Liver (tissue), 8 donors: ENCODE measurements at regions not wholly inside any gene's neighbourhood (a gene's known extent, or its start where the extent isn't known, plus 50 kb on each side); places are given as distances from the start of the nearest gene placed in this dataset.

Source experiments
- DNase-seq: peaks from one replicate; pipeline ENCODE4 v3.0.0-alpha.2; 2017; ENCODE audit warnings: low spot score
- H3K27ac ChIP-seq, 2 donors: one replicate each; pipeline ENCODE4 v1.7.0; 2013; ENCODE audit warnings: inconsistent platforms in 2 of 2, low read length in 2 of 2, control low read depth in 1 of 2, low read depth in 1 of 2, mild to moderate bottlenecking in 1 of 2
- H3K27me3 ChIP-seq, 4 donors: one replicate each; pipeline versions ENCODE4 v1.6.1 to v1.7.0; 2013; ENCODE audit warnings: low read length in 3 of 4, inconsistent platforms in 1 of 4, mild to moderate bottlenecking in 1 of 4, moderate library complexity in 1 of 4; ENCODE audit not compliant: control insufficient read depth in 4 of 4, insufficient read depth in 4 of 4
- H3K36me3 ChIP-seq, 4 donors: one replicate each; pipeline versions ENCODE4 v1.6.1 to v1.7.0; 2013; ENCODE audit warnings: low read length in 3 of 4, mild to moderate bottlenecking in 3 of 4, low read depth in 1 of 4, moderate library complexity in 1 of 4; ENCODE audit not compliant: control insufficient read depth in 4 of 4, insufficient read depth in 3 of 4
- H3K4me1 ChIP-seq, 4 donors: one replicate each; pipeline versions ENCODE4 v1.6.1 to v1.7.0; 2013; ENCODE audit warnings: low read length in 3 of 4, mild to moderate bottlenecking in 3 of 4, moderate library complexity in 1 of 4; ENCODE audit not compliant: control insufficient read depth in 4 of 4, insufficient read depth in 4 of 4
- H3K4me3 ChIP-seq, 3 donors: one replicate each; pipeline versions ENCODE4 v1.6.1 to v1.7.0; 2013; ENCODE audit warnings: low read length in 3 of 3, control low read depth in 1 of 3, low read depth in 1 of 3, mild to moderate bottlenecking in 1 of 3
- H3K9ac ChIP-seq, 2 donors: one replicate each; pipeline ENCODE4 v1.7.0; 2013; ENCODE audit warnings: low read length in 2 of 2, mild to moderate bottlenecking in 2 of 2, moderate library complexity in 2 of 2, control low read depth in 1 of 2, low read depth in 1 of 2
- H3K9me3 ChIP-seq, 4 donors: one replicate each; pipeline versions ENCODE4 v1.6.1 to v1.7.0; 2013; ENCODE audit warnings: low read length in 3 of 4; ENCODE audit not compliant: control insufficient read depth in 4 of 4
- EGR1 ChIP-seq, 2 donors: IDR thresholded peaks; 2 replicates each; pipeline ENCODE4 v1.6.1; 2016 to 2018; ENCODE audit warnings: antibody characterized with exemption in 2 of 2, low read depth in 2 of 2
- FOXA1 ChIP-seq: IDR thresholded peaks from 2 replicates; pipeline ENCODE4 v1.6.1; 2016; ENCODE audit warnings: antibody characterized with exemption
- FOXA2 ChIP-seq: IDR thresholded peaks from 2 replicates; pipeline ENCODE4 v1.6.1; 2016; ENCODE audit warnings: antibody characterized with exemption
- GABPA ChIP-seq, 2 donors: IDR thresholded peaks in 1 of 2; conservative IDR thresholded peaks in 1 of 2; 2 replicates each; pipeline ENCODE4 v1.6.1; 2016; ENCODE audit warnings: antibody characterized with exemption in 2 of 2, mild to moderate bottlenecking in 1 of 2, moderate library complexity in 1 of 2
- HNF4A ChIP-seq, 2 donors: conservative IDR thresholded peaks; 2 replicates each; pipeline ENCODE4 v1.6.1; 2016; ENCODE audit warnings: antibody characterized with exemption in 2 of 2, mild to moderate bottlenecking in 2 of 2
- HNF4G ChIP-seq: IDR thresholded peaks from 2 replicates; pipeline ENCODE4 v1.6.1; 2016; ENCODE audit warnings: antibody characterized with exemption
- JUND ChIP-seq, 2 donors: IDR thresholded peaks; 2 replicates each; pipeline ENCODE4 v1.6.1; 2016; ENCODE audit warnings: antibody characterized with exemption in 2 of 2
- NR2F2 ChIP-seq: IDR thresholded peaks from 2 replicates; pipeline ENCODE4 v1.6.1; 2016; ENCODE audit warnings: antibody characterized with exemption
- RAD21 ChIP-seq, 2 donors: IDR thresholded peaks; 2 replicates each; pipeline ENCODE4 v1.6.1; 2016; ENCODE audit warnings: antibody characterized with exemption in 2 of 2, mild to moderate bottlenecking in 2 of 2
- RXRA ChIP-seq, 2 donors: IDR thresholded peaks; 2 replicates each; pipeline ENCODE4 v1.6.1; 2017 to 2018; ENCODE audit warnings: antibody characterized with exemption in 2 of 2, mild to moderate bottlenecking in 1 of 2
- SP1 ChIP-seq: IDR thresholded peaks from 2 replicates; pipeline ENCODE4 v1.6.1; 2018; ENCODE audit warnings: antibody characterized with exemption, mild to moderate bottlenecking
- TAF1 ChIP-seq: conservative IDR thresholded peaks from 2 replicates; pipeline ENCODE4 v1.6.1; 2016; ENCODE audit warnings: antibody characterized with exemption, mild to moderate bottlenecking
- YY1 ChIP-seq: IDR thresholded peaks from 2 replicates; pipeline ENCODE4 v1.6.1; 2016; ENCODE audit warnings: antibody characterized with exemption, mild to moderate bottlenecking
- WGBS: extraction: QIAGEN DNeasy Blood & Tissue Kit; methylation state at CpG from one replicate; pipeline ENCODE4 v1.1.7; 2013; 5-methylcytosine and 5-hydroxymethylcytosine counted together
- TF ChIP-seq, protein P1 (sequence below): IDR thresholded peaks from 2 replicates; pipeline ENCODE4 v1.6.1; 2016; ENCODE audit warnings: antibody characterized with exemption
- TF ChIP-seq, protein P2 (sequence below): IDR thresholded peaks from 2 replicates; pipeline ENCODE4 v1.6.1; 2016; ENCODE audit warnings: antibody characterized with exemption
- TF ChIP-seq, protein P3 (sequence below): IDR thresholded peaks from 2 replicates; pipeline ENCODE4 v1.6.1; 2016; ENCODE audit warnings: antibody characterized with exemption
- TF ChIP-seq, protein P4 (sequence below): IDR thresholded peaks from 2 replicates; pipeline ENCODE4 v1.6.1; 2016; ENCODE audit warnings: antibody characterized with exemption, mild to moderate bottlenecking
- TF ChIP-seq, protein P5 (sequence below): fragments of 150-350 bp; IDR thresholded peaks from 2 replicates; pipeline ENCODE4 v1.5.1; 2017; ENCODE audit warnings: improper control_type of control experiment, low read depth, low read length; ENCODE audit not compliant: missing input control
- donor health status: healthy.
- donor health status: healthy.
- donor health status: healthy.
- donor health status: healthy.
- donor health status: healthy.

DNA sequence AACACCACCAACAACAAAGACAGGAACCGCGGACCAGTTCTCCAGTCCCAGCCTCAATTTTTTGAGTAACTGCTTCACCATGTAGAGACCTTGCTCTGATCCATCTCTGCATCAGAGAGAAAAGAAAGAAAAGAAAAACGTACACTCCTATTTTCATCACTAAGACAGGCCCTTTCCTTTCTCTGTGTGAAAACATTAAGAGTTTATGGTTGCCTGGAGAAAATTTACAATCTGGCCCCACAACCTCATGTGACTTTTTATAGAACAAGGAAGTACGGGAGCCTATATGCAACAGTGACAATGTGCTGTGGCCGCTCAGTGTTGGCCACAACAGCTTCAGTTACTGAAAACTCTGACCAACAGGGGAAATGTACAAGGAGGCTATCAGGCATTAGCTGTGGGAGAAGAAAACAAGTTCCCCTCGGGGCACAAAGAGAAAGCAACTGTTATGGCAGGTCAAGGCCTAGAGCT, 272.9 kb upstream of the PTGER4 start:
- Histone ChIP-seq H3K36me3 (no peaks in the 10 kb centered on the region), H3K27ac (peak overlapping the region in 1 of 2 donors; percentile 10), H3K9ac (no peak overlapping the region), H3K4me3 (no peak overlapping the region), H3K9me3 (no peaks in the 10 kb centered on the region), H3K4me1 (no peaks in the 10 kb centered on the region), H3K27me3 (no peaks in the 10 kb centered on the region)
- no peak for DNase-seq
- TF ChIP-seq FOXA1 (no peak), YY1 (peak; percentile 47), GABPA (IDR thresholded peaks at IDR 0.05 in 1 of 2, conservative IDR thresholded peaks at IDR 0.05 in 1 of 2) (no peak)
- TF ChIP-seq, protein P1, sequence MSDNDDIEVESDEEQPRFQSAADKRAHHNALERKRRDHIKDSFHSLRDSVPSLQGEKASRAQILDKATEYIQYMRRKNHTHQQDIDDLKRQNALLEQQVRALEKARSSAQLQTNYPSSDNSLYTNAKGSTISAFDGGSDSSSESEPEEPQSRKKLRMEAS, result peak; percentile 9
- 68% methylated on average over 6 of the region's 6 CpGs for WGBS

DNA sequence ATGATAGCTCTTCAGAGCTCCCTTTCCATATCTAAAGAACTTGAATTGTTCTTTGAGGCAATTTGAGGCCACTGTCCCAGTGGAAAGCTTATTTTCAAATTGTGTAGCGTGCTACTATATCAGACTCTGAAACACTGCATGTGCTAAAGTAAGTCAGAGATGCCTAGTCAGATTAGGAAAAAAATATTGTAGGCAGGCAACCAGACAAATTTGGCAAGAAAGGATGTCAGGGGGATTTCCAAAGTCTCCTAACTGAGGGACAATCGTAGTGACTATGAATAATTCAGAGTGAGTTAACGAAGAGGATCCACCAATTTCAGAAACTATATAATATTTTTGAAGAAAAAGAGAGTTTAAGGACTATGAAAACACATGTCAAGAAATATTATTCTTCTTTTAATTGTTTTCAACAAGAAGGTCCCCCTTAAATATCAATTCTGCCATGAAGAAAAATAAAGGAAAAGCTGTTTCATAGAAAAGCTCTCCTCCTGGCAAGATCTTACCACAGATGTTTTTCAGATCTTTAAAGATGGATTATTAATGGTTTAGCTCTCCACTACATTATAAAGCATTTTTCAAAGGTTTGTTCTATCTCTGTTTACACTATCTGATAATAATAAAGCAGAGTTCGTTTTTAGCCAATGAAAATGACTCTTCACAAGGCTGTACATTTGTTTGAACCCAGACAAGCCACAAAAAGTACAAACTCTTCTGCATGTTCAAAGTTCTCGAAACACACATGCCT, 273.5 kb upstream of the PTGER4 start:
- Histone ChIP-seq H3K9ac (no peak overlapping the region), H3K9me3 (no peaks in the 10 kb centered on the region), H3K27me3 (no peaks in the 10 kb centered on the region), H3K4me1 (no peaks in the 10 kb centered on the region), H3K36me3 (no peaks in the 10 kb centered on the region), H3K27ac (peak overlapping the region; percentile 21 to 39), H3K4me3 (no peak overlapping the region)
- 60% methylated on average over 5 of the region's 5 CpGs for WGBS
- no peak for DNase-seq
- TF ChIP-seq FOXA1 (no peak), SP1 (no peak), RXRA (IDR thresholded peaks at IDR 0.05) (no peak), HNF4G (no peak), TAF1 (no peak), YY1 (no peak), RAD21 (IDR thresholded peaks at IDR 0.05) (no peak), HNF4A (conservative IDR thresholded peaks at IDR 0.05) (no peak), NR2F2 (no peak), JUND (IDR thresholded peaks at IDR 0.05) (no peak), FOXA2 (no peak), EGR1 (IDR thresholded peaks at IDR 0.05; ENCODE audit: low read depth in 2 of 2) (no peak), GABPA (IDR thresholded peaks at IDR 0.05 in 1 of 2, conservative IDR thresholded peaks at IDR 0.05 in 1 of 2) (no peak)
- TF ChIP-seq, protein P2, sequence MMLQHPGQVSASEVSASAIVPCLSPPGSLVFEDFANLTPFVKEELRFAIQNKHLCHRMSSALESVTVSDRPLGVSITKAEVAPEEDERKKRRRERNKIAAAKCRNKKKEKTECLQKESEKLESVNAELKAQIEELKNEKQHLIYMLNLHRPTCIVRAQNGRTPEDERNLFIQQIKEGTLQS, result no peak
- TF ChIP-seq, protein P3, sequence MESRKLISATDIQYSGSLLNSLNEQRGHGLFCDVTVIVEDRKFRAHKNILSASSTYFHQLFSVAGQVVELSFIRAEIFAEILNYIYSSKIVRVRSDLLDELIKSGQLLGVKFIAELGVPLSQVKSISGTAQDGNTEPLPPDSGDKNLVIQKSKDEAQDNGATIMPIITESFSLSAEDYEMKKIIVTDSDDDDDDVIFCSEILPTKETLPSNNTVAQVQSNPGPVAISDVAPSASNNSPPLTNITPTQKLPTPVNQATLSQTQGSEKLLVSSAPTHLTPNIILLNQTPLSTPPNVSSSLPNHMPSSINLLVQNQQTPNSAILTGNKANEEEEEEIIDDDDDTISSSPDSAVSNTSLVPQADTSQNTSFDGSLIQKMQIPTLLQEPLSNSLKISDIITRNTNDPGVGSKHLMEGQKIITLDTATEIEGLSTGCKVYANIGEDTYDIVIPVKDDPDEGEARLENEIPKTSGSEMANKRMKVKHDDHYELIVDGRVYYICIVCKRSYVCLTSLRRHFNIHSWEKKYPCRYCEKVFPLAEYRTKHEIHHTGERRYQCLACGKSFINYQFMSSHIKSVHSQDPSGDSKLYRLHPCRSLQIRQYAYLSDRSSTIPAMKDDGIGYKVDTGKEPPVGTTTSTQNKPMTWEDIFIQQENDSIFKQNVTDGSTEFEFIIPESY, result no peak
- TF ChIP-seq, protein P4, sequence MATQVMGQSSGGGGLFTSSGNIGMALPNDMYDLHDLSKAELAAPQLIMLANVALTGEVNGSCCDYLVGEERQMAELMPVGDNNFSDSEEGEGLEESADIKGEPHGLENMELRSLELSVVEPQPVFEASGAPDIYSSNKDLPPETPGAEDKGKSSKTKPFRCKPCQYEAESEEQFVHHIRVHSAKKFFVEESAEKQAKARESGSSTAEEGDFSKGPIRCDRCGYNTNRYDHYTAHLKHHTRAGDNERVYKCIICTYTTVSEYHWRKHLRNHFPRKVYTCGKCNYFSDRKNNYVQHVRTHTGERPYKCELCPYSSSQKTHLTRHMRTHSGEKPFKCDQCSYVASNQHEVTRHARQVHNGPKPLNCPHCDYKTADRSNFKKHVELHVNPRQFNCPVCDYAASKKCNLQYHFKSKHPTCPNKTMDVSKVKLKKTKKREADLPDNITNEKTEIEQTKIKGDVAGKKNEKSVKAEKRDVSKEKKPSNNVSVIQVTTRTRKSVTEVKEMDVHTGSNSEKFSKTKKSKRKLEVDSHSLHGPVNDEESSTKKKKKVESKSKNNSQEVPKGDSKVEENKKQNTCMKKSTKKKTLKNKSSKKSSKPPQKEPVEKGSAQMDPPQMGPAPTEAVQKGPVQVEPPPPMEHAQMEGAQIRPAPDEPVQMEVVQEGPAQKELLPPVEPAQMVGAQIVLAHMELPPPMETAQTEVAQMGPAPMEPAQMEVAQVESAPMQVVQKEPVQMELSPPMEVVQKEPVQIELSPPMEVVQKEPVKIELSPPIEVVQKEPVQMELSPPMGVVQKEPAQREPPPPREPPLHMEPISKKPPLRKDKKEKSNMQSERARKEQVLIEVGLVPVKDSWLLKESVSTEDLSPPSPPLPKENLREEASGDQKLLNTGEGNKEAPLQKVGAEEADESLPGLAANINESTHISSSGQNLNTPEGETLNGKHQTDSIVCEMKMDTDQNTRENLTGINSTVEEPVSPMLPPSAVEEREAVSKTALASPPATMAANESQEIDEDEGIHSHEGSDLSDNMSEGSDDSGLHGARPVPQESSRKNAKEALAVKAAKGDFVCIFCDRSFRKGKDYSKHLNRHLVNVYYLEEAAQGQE, result no peak
- TF ChIP-seq, protein P1, result no peak
- TF ChIP-seq, protein P5, sequence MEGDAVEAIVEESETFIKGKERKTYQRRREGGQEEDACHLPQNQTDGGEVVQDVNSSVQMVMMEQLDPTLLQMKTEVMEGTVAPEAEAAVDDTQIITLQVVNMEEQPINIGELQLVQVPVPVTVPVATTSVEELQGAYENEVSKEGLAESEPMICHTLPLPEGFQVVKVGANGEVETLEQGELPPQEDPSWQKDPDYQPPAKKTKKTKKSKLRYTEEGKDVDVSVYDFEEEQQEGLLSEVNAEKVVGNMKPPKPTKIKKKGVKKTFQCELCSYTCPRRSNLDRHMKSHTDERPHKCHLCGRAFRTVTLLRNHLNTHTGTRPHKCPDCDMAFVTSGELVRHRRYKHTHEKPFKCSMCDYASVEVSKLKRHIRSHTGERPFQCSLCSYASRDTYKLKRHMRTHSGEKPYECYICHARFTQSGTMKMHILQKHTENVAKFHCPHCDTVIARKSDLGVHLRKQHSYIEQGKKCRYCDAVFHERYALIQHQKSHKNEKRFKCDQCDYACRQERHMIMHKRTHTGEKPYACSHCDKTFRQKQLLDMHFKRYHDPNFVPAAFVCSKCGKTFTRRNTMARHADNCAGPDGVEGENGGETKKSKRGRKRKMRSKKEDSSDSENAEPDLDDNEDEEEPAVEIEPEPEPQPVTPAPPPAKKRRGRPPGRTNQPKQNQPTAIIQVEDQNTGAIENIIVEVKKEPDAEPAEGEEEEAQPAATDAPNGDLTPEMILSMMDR, result no peak
